Amniotic stem cell (primary cell): ENCODE measurements at regions not wholly inside any gene's neighbourhood (a gene's known extent, or its start where the extent isn't known, plus 50 kb on each side); places are given as distances from the start of the nearest gene placed in this dataset.

Experiments used
- DNase-seq: peaks from one replicate; lab custom pipeline; 2025; lab: John Stamatoyannopoulos, UW

DNA sequence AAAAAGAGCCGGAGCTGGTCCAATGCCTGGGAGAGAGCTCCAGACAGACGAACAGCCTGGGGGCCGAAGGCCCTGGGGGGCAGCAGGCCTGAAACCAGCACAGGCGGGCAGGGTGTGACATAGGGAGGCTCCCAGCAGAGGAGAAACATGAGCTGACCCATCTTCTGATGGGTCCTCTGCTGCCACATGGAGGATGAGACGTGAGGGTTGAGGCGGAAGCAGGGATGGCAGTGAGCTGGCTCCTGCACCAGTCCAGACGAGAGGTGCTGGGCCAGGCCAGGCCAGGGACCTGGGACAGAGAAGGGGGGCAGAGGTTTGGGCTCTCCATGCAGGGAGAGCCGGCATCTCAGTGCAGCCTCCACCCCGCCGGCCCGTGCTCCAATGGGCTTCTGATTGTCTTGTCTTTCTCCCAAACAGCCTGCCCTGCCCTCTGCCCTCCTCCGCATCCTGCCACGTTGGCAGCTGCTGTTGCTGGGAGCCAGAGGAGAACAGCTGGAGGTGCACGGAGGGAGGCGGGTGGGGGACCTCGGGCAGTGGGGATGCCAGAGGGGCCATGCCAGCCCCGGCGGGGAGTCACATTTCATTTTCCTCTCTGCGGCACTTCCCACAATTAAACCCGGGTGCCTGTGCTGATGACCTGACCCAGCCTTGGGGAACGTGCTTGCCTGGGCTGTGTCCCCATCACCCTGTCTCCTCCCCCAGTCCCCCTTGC is 139.1 kb upstream of the GSE1 start:
- no peak for DNase-seq

DNA sequence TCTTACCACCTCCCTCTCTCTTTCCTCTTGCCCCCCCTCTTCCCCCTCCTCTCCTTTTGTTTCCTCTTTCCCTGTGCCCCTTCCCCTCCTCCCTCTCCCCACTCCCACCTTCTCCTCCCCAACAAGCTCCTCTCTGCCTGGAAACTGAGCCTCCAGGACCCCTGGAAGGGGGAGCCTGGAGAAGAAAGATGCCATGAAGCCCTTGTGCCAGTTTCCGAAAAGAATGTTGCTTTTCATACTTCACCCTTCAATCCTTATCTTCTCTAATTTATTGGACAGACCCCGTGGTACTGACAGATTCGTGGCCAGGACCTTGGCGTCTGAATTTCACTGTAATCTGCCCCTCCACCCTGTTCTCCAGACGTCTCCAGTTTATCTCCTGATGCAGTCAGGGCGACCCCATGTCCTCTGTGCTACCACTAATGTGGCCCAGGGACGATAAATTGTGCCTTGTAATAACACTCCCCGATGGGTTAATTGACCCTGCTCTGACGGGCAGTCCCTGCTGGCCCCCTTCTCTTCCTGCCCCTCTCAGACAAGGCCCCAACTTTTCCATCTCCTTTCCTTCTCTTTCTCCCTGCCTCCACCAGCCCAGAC is 138.4 kb upstream of the GSE1 start:
- DNase-seq: no peak

- no peak for DNase-seq
Observed at GRCh38 chr16:85475233-85475632, 137.9 kb upstream of the GSE1 start.

GRCh38 chr16:85475691-85476300 is 137.3 kb upstream of the GSE1 start:
- DNase-seq: no peak

- DNase-seq: no peak
Observed at GRCh38 chr16:85476389-85476788, 136.7 kb upstream of the GSE1 start.

- DNase-seq: no peak
Observed at GRCh38 chr16:85477801-85478363, 135.2 kb upstream of the GSE1 start.

GRCh38 chr16:85479972-85480726 is 133.0 kb upstream of the GSE1 start:
- no peak for DNase-seq

DNA sequence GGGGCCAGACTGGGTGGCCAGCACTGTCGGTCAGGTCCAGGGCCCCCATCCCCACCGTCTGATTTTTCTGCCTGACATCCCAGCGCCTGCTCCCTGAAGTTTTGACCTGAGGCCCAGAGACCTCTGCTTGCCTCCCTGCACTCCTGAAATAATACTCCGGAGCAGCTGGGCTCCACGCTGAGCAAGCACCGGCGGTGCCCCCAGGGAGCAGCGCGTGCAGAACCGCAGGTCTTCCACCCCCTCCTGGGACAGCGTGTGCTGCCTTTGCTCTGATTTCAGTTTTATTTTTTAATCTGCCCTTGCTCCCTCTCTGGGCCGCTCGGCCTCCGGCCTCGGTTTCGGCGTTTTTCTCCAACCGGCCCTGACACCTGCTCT is 132.4 kb upstream of the GSE1 start:
- no peak for DNase-seq

DNA sequence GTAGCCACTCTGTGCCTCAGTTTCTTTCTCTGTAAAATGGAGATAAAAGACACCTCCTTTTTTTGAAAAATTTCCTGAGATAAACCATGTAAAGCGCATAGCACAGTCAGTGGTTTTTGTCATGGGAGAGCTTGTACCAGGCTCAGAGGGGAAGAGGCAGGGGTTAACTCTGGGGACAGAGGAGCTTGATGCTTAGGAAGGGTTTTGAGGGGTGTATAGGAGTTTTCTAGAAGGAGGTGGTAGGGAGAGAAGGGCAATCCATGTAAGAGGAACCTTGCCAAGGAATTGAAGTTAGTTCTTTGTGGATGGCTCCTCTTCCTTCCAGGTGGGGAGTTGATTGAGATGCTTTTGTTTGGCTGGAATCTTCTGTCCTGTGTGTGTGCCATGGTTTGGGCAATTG is 131.9 kb upstream of the GSE1 start:
- no peak for DNase-seq

DNA sequence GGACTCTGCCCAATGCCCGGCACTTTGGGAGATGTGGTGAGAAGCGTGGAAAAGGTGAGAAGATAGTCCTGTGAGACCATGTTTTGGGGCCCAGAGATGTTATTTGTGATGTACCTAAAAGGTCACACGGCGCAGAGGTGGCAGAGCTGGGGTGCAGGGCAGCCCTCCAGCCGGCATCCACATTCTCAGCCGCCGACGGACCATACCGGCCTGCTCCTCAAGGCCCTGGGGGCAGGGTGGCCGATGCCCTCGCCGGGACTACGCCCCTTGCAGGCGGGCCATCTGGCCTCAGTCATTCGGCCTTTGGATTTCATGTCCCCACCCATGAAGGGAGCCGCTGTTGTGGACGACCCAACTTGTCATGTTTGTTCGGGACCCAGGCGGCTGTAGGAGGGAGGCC is 131.4 kb upstream of the GSE1 start:
- DNase-seq: no peak

DNA sequence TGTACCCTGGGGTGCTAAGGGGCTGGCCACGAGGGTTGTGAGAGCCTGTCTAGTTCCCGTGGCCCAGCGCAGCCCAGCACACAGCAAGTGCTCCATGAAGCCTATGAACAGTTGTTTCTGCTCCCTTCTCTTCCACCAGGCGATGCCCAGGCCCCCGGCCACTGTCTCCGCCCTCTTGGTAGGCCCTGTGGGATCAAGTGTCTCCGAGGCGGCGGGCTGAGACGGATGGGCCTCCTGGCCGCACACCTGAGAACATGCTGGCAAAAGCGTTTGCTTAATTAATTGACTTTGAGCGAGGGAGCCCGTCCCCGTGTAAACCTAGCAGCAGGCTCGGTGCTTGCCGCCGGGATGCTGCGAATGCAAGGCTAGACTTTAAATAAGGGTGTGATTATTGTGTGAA is 129.7 kb upstream of the GSE1 start:
- DNase-seq: no peak

- DNase-seq: no peak
Observed at GRCh38 chr16:85484347-85485300, 128.5 kb upstream of the GSE1 start.

DNA sequence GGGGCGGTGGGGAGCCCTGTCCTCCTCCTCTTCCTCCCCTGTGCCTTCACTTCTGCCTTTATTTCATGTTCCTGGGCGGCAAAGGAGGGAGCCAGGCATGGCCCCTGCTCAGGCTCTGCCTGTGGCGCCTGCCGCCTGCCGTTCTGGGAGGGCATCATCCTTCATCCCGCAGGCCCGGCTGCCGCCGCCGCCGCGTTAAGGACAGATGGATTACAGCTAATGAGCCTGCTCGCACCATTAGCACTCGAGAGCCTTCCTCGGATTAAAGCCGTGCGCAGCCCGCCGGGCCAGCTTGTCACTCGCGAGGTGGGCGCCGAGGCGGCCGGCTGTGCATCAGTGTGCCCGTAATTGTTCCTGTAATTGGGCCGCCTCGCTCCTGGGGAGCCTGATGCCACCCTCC is 127.7 kb upstream of the GSE1 start:
- no peak for DNase-seq

- DNase-seq: no peak
Observed at GRCh38 chr16:85486256-85486915, 126.7 kb upstream of the GSE1 start.

DNA sequence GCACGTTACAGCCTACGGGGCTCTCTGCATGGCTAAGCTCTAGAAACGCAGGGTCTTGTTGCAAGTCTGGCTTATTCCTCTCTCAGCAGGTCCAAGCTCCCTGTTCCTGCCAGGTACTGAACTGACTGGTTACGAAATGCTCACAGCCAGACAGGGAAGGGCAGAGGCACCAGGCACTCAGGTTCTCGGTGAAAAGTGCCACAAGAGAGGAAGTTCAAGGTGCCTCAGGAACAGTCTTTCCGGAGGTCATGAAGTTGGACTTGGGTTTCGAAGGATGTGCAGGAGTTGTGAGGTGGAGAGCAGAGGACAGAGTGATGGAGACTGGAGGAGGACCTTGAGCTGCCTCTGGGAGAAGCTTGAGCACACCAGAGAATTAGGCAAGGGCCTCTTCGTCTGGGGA is 124.7 kb upstream of the GSE1 start:
- DNase-seq: no peak

DNA sequence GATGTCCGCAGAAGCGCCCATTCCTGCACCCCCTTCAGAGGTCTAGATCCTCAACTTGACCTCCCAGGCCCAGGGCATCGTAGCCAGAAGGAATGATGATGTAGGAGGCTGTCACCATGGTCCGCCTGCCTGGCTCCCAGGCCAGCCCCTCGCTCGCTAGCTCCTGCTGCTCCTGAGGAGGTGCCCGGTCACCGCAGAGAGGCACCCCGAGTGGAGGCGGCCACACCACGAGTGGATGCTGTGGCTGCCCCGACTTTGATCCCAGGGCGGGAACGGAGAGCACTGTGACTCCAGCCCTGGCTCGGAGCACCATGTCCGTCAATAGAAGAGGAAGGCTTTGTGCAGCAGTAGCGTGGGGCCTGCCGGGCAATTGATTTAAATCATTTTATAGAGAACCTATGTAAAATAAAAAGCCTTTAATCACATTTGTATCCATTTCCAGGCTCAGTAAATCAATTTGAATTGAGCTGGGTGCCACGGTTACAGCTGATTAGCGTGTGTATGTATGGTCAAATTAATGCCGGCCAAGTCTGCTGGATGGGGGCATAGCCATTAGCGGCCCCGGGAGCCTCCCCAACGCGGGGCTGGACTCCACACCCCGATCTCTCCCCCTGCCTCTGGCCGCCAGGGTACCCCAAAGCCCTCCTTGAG is 122.6 kb upstream of the GSE1 start:
- no peak for DNase-seq

- DNase-seq: no peak
Observed at GRCh38 chr16:85491058-85491771, 121.9 kb upstream of the GSE1 start.

GRCh38 chr16:85491798-85492294 is 121.3 kb upstream of the GSE1 start:
- no peak for DNase-seq

GRCh38 chr16:85492295-85492864 is 120.7 kb upstream of the GSE1 start:
- no peak for DNase-seq
